GM21825 (cell line): ENCODE measurements at regions not wholly inside any gene's neighbourhood (a gene's known extent, or its start where the extent isn't known, plus 50 kb on each side); places are given as distances from the start of the nearest gene placed in this dataset.
"Not testable (repeated sequence)": the region's sequence is repeated elsewhere in the genome, so short reads cannot be mapped to it uniquely, and the experiment has no call there.

Source experiments
- ATAC-seq: cut with Tn5 transposase; IDR thresholded peaks from one replicate; pipeline ENCODE4 v1.9.1; 2021; ENCODE audit warnings: mild to moderate bottlenecking, moderate library complexity; ENCODE audit not compliant: unreplicated experiment

DNA sequence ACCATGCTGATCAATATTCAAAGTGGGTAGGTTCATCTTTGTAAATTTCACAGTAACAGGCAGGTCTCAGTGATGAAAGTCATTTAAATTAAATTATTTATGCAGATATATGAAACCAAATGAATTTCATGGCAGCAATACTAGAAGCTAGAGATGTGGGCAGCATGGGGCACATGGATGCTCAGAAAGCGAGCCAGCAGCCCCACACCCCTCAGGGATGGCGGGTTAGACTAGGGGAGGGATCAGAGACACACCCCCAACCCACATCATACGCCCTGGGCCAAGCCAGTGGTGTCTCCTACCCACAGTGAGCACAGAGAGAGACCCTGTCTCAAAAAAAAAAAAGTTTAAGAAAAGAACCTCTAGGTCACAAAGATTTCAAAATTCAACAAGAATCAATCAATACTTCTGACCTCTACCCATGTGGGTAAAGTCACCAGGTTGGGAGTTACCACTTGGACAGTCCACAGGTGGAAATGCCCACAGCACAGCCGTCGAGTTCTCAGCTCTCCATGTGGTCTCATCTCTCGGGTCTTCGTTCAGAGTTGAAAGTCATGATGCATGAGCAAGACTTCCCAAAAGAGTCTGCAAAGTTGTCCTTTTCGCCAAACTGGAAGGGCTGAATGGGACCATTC lies 79.3 kb upstream of the PPP2R2D start:
- no peak for ATAC-seq

DNA sequence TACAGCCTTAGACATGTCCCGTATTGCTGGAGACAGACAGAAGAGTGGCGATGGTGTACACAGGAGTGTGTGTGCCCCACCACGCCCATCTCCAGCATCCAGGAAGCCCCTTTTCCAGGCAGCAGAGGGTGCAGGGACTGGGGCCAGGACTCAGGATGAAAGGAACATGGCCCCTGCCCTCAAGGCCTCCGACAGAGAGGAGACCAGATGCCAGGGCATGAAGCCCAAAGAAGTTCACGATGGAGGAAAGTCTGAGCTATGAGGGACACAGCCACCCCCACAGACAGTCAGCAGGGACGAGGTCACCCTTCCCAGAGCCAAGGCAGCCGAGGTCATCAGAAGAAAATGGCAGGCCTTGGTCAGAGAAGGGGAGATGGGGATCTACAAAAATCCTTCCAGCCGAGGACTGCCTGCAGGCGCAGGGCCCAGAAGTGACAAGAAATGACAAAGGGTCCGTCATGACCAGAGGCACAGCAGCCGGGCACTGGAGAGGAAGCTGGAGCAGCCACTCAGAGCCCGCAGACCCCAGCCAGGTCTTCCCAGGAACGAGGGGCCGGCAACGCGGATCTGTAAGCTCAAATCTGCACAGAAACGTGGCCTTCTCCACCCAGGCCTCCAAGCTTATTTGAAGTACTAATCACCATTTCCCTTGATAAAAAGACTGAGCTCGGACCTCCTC lies 78.7 kb upstream of the PPP2R2D start:
- no peak for ATAC-seq

DNA sequence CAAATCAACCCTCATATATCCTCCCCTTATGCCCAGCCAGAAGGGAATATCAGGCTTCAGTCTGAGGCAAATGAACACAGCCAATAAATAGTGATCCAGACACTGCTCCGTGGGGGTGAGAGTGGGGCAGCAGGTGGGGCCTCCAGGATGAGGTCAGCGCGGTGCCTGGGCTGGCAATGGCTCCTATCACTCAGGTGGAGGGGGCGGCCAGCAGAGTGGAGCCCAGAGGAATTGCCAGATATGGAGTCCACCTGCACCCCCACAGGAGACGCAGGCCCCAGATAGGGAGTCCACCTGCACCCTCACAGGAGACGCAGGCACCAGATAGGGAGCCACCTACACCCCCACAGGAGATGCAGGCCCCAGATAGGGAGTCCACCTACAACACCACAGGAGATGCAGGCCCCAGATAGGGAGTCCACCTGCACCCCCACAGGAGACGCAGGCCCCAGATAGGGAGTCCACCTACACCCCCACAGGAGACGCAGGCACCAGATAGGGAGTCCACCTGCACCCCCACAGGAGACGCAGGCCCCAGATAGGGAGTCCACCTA lies 78.0 kb upstream of the PPP2R2D start:
- no peak for ATAC-seq

DNA sequence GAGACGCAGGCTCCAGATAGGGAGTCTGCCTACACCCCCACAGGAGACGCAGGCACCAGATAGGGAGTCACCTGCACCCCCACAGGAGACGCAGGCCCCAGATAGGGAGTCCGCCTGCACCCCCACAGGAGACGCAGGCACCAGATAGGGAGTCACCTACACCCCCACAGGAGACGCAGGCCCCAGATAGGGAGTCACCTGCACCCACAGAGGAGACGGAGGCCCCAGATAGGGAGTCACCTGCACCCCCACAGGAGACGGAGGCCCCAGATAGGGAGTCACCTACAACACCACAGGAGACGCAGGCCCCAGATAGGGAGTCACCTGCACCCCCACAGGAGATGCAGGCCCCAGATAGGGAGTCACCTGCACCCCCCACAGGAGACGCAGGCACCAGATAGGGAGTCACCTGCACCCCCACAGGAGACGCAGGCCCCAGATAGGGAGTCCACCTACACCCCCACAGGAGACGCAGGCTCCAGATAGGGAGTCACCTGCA lies 77.2 kb upstream of the PPP2R2D start:
- ATAC-seq: not testable (repeated sequence)

DNA sequence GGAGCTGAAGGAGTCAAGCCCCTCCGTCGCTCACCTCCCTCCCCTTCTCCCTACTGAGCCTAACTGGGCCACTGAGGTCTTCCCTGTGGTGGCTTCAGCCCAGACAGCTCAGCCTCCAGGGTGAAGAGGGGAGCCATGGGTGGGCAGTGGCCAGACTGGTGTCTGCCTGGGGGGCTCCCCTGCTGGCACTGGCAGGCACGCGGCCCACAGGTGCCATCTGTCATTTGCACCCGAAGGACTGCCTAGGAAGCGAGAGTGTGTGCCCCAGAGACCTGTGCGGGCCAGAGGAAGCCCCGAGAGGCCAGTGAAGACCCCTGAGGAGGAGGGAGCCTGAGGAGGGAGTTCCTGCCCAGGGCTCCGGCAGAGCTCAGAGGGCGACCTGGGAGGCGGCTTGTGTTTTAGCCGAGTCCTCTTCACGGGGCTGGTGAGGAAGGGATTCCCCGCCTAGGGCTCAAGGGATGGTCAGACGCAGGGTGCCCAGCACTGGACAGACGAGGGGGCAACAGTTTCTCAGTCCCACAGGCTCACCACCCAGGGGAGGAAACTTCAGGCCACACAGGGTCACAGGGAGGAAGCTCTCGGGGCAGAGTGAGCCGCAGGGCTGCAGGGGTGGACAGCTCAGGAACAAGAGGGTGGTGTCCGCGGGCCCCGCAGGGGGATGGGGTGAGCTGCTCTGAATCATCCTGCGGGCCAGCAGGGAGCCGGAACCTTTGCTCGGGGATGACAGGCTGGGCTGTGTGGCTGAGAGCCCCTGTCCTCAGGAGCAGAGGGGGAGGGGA lies 76.2 kb upstream of the PPP2R2D start:
- no peak for ATAC-seq

DNA sequence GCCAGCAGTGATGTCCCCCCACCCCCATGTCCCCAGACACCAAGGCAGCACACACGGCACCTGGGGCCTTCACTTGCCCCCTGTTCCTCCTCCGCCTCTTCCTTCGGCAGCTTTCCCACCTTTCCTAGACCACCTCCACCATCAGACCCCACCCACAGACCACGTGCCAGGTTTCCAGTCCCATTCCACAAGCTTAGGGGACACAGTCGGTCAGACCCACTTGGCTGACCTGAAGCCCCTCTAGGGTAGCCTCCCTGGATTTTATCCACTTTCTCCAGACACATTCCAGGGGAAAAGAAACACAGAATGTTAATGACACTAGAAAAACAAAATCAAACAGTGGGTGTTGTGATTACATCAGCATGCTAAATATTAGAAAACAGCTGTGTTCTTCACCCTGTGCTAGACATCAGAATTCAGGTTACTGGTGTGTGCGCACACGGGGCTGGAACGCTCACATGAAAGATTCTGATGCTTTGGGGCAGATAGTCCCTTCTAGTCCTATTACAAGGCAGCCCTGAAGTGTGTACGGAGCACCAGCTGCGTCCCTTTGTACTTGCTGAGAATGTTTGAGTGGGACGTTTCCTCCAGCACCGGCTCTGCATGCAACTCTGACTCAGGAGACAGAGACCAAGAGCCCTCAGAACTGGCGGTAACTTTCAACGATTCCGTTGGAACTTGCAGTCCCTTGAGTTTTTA lies 75.5 kb upstream of the PPP2R2D start:
- ATAC-seq: no peak

DNA sequence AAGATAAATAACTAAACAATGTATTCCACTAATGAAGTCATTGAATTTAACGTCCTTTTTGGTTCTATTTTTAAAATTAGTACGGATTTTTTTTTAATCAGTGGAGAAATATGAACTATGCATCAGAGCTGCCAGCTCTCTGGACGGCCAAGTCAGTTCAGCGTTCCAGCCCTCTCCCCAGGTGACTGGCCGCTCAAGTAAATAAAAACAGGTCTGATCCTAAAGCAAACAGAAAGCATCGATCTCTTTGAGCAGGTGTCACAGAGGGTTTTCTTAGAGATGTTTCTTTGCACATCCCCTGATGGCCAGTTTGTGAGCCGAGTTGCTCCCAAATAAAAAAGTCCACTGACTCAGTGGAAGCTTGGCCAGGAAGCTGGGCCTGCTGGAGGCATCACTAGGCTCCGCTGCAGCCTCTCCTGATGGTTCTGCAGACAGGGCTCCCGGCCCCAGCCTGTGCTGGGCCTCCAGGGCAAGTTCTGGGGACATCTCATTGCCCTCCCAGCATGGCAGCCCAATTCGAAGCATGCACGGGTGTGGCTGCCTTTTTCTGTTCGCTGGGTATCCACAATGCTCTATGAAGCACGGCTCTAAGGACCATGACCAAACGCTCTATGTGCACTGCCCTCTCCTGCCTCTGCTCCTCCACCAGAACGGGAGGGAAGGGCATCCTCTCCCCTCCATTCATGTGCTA lies 74.7 kb upstream of the PPP2R2D start:
- no peak for ATAC-seq

DNA sequence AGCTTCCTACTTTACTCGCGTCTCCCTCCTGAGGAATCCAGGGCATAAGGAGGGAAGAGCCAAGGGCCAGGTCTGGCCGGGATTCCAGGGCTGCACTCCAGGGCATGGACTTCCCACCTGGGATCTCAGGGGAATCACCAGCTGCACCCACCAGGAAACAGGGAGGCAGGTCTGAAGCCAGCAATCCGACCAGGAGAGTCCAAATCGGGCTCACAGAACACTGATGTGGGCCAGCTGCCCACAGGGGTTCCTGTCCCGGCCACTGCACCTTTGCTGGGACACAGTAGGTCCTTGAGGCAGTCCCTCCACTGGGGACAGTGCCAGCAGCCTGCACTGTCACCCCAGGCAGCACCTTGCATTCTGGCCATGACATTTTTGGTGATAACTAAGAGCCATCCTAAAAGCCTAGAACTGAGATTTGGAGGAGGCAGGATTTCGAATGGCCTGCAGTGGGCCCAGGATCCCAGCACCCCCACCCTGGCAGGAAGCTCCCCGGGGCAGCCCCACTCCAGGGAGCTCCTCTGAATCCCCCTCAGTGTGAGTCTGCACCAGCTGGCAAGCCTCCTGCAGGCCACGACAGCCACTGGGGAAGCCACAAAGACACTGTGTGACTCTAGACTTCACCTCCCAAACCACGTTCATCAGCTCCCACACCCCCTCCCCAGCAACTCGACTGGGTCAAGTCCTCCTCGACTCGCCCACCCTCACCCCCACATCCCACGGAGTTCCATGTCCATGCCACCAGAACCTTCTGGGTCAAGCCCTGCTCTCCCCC lies 71.5 kb upstream of the PPP2R2D start:
- no peak for ATAC-seq

DNA sequence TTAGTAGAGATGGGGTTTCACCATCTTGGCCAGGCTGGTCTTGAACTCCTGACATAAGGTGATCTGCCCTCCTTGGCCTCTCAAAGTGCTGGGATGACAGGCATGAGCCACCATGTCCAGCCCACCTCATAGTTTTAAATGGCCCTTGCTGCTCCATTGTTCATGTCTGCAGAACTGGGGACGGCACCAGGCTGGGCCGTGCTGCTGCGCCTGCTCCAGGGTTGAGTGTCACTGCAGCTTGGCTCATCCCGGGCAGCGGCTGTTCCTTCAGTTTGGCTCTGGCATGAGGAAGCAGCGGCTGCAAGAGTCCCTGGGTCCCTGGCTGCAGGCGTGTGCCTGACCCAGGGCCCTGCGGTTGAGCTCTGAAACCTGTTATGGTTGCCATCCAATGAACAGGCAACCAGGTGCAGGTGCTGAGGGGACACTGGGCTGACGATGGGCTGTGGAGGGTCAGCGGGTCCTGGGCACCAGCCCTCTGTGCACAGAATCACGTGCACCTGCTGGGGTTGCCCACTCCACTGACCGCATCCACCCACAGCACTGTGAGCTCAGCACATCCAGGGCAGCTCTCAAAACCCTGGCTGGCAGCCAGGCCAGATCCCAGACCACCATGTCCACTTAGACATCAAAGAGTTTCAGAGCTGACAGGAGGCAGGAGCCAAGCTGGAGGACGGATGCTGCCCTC lies 70.2 kb upstream of the PPP2R2D start:
- no peak for ATAC-seq

DNA sequence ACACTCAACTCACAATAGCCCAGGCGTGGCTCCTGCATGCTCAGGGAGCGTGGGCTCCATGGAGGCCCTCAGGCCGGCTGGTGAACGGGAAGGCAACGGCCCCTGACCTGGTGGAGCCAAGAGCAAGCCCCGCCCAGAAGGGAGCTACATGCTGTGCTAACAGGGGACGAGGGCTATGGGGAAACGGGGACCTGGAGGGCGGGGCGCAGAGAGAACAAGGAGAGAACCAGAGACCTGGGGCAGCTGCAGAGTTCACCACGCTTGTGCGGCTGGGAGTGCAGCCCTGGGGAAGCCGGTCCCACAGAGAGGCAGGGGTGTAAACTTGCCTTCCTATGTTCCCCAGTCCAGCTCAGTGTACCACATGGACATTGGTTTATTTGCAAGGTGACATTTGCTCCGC lies 69.2 kb upstream of the PPP2R2D start:
- ATAC-seq: no peak

DNA sequence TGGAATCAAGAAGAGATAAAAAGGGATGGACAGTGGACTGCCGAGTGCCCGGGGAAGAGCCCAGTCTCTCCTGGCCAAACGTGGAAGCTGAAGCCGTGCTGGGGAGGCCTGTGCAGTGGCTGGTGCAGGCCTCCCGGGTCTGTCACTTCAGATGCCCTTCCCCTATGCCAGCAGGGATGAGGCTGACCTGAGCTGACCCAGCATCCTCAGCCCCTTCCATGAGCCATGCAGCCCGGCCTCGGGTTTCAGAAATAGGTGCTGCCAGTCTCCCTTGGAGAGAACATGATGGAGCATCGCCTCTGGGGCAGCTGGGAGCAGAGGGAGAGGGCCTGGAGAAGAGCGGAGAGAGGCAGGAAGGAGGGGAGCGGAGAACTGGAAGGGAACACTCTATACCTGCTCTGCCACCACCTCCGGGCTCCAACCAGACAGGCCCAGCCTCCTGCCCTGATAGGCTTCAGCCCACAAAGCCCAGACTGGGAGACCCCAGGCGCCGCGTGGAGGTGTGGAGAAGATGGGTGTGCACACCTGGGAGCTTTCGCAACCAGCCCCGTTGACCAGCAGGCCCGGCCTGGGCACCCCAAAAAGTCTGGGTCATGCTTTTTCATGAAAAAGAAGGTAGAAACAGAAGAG lies 68.6 kb upstream of the PPP2R2D start:
- ATAC-seq: no peak

DNA sequence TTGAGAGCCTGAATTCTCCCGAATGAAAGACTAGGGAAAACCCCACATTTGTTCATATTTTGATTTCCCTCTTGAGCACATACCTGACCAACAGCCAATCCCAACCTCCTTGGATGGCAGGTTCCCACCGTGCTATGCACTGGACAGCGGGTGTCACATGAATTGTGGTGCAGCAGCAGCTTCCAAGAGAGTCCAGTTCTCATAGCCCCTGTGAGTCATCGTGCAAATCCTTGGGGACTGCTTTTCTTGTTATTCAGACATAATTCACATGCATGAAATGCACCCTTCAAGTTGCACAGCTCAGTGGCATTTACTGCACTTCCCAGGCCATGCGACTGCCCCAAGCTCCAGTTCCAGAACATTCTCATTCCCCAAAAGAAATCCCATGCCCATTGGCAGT lies 67.8 kb upstream of the PPP2R2D start:
- no peak for ATAC-seq

DNA sequence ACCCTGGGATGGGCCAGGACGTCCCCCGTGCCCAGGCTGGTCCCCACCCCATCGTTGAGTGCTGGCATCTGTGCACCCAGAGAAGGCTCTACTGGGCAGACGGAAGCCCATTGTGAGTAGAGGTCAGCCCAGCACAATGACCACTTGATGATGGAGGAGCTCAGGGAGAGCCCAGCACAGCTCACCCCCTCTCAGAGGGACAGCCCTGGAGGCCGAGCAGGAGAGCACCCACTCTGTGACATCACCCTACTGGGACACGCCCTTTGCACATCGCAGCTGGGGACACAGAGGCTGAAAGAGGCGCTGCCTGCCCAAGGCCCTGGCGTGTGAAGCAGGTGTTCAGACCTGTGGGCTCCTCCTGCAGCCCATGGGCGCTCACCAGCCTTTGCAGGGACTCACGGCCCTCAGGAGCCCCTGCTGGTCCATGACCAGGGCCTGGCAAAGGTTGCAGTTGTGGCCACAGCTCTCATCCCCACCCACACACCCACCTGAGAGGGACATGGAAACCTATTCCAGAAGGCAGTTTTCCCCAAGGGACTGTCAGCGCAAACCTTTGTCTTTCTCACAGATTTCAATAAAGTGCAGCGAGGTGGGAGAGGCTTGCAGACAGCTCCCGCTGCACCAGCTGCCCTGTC lies 67.2 kb upstream of the PPP2R2D start:
- ATAC-seq: no peak

DNA sequence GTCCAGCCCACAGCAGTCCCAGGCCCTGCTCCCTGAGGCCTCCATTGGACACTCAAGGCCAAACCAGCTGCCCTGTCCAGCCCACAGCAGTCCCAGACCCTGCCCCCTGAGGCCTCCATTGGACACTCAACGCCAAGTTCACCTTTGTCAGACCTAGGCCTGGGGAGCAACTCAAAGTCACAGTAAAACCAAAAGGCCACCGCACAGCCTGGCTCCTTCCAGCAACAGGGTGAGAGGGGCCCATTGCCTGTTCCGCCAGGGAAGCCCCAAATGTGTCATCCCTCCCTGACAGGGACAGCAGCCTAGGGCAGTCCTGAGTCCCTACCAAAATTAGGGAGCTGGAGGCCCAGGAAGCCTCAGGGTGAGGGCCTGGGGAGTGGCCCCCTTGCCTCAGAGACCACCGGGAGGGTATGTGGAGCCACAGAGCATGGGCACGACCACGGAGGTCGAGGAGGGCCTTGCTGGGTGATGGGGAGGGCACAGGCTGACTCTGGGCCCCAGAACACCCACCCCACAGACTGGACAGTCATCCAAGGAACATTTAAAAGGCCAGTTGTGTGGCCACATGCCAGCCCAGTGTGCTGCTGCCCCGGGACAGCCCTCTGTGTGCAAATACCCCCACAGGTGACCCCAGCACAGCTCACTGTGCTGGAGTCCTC lies 66.5 kb upstream of the PPP2R2D start:
- ATAC-seq: no peak

DNA sequence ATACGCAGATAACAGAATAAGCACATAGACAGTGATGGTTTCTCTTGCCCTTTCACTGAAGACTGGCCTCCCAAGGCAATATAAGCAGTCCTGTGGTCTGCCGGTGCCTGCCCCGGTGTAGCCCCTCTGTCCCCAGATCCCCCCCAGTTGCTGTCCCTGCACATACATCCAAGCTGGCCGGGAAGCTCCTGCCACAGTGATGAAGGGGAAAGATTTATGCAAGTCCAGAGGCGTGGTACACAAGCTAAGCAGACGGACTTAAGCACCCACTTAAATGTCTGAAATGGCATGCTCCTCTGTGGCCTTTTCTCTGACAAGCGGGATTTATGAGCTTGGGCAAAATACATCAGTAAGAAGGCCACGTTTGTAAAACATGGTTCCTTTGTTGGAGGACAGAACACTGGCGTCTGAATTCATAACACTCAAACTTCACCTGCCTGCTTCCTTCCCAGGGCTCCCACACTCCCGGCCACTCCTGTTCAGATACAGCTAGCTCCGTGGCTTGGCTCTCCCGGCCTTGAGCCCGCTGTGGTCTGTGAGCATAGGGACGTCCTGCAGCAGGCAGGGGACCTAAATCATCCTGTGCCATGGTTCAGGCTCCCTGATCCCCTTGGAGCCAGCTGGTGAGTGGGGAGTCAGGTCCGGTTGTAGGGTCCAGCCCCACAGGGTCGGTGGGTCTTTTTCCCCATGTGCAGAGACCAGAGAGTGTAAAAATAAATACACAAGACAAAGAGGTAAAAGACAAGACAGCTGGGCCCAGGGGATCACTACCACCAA lies 61.7 kb upstream of the PPP2R2D start:
- ATAC-seq: no peak

DNA sequence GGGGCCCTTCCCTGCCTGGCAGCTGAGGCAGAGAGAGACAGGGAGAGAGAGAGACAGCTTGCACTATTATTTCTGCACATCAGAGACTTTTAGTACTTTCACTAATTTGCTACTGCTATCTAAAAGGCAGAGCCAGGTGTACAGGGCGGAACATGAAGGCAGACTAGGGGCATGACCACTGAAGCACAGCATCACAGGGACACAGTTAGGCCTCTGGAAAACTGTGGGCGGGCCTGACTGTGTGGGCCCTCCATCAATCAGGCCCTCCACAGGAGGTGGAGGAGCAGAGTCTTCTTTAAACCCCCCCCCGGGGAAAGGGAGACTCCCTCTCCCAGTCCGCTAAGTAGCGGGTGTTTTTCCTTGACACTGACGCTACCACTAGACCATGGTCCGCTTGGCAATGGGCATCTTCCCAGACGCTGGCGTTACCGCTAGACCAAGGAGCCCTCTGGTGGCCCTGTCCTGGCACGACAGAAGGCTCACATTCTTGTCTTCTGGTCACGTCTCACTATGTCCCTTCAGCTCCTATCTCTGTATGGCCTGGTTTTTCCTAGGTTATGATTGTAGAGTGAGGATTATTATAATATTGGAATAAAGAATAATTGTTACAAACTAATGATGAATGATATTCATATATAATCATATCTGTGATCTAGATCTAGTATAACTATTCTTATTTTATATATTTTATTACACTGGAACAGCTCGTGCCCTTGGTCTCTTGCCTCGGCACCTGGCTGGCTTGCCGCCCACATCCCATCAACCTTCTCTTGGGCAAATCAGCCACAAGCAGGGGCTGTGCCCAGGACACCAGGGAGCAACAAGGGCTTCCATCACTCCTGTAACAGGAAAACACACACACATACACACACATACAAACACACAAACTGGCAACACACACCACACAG lies 60.7 kb upstream of the PPP2R2D start:
- ATAC-seq: not testable (repeated sequence)
